ENCODE measurements at regions not wholly inside any gene's neighbourhood (a gene's known extent, or its start where the extent isn't known, plus 50 kb on each side); places are given as distances from the start of the nearest gene placed in this dataset.

DNA sequence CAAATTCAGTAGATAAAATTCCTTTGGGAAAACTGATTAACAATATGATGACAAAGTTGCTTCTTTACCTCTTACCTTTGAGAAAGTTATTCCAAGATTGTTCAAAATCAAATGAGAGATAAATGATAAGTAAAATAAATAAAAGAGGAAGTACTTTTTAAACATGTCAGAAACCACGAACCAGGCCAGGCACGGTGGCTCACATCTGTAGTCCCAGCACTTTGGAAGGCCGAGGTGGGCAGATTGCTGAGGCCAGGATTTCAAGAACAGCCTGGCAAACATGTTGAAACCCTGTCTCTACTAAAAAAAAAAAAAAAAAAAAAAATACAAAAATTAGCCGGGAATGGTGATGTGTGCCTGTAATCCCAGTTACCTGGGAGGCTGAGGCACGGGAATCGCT, 296.6 kb downstream of the HGF start:
- no peak overlapping the region for H3K27ac ChIP-seq (ENCODE audit: low read depth, low read length)
- intact Hi-C loops (cut with micrococcal nuclease) = no loop called here
- Mint-ChIP-seq H3K4me3 (no peak overlapping the region), H3K4me1 (peaks cover 0 to 1% (median 0%) of the 10 kb centered on the region in 7 donors), H3K27me3 (no peaks in the 10 kb centered on the region), H3K9me3 (peaks cover 0 to 6% (median 0%) of the 10 kb centered on the region in 11 donors), H3K27ac (no peak overlapping the region), H3K36me3 (no peaks in the 10 kb centered on the region)
- no peak for ATAC-seq
- H3K4me1 ChIP-seq (ENCODE audit: control insufficient read depth in 2 of 2, insufficient read depth in 2 of 2, low read length in 2 of 2) = no peaks in the 10 kb centered on the region
- ChIA-PET CTCF (no interaction called here), POLR2A (no interaction called here)
- H3K4me3 ChIP-seq (ENCODE audit: low read length) = no peak overlapping the region
- H3K27me3 ChIP-seq (ENCODE audit: control insufficient read depth in 2 of 2, insufficient read depth in 2 of 2, low read length in 2 of 2) = no peaks in the 10 kb centered on the region
- H3K36me3 ChIP-seq (ENCODE audit: control insufficient read depth in 2 of 3, insufficient read depth in 3 of 3, low read length in 3 of 3) = no peaks in the 10 kb centered on the region
- no peaks in the 10 kb centered on the region for H3K9me3 ChIP-seq (ENCODE audit: control insufficient read depth in 2 of 3, low read length in 3 of 3)
- no peak for DNase-seq

DNA sequence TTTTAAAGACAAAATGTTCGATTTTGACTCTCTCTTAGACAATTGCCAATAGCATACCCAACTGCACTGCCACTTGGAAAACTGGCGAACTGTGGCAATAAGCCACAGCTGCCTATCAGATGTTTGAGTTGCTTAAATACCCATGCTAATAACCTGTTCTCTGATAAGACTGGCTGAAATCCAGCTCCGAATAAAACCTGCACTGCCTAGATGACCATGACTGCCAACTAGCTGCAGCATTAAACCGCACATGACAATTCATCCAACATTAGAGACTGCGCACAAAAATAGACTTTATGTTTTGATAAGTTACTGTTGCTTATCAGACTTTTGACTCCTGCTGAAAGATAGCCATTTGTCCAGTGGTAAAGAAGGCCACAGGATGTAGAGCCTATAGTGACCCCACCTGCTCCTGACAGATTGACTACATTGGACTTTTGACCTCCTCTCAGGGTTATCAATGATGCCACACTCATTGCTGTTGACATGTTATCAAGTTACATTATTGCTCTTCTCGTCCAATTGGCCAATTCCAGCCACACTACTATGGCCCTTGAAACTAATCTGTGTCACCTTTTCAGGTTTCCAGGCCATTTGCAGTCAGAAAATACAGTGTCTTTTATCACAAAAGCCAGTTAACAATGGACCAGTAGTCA, 299.0 kb downstream of the HGF start:
- Histone ChIP-seq H3K27ac (ENCODE audit: low read depth, low read length) (no peak overlapping the region), H3K4me1 (ENCODE audit: control insufficient read depth in 2 of 2, insufficient read depth in 2 of 2, low read length in 2 of 2) (no peaks in the 10 kb centered on the region), H3K27me3 (ENCODE audit: control insufficient read depth in 2 of 2, insufficient read depth in 2 of 2, low read length in 2 of 2) (no peaks in the 10 kb centered on the region), H3K36me3 (ENCODE audit: control insufficient read depth in 2 of 3, insufficient read depth in 3 of 3, low read length in 3 of 3) (no peaks in the 10 kb centered on the region), H3K9me3 (ENCODE audit: control insufficient read depth in 2 of 3, low read length in 3 of 3) (no peaks in the 10 kb centered on the region), H3K4me3 (ENCODE audit: low read length) (no peak overlapping the region)
- ATAC-seq = no peak
- Mint-ChIP-seq H3K27ac (no peak overlapping the region), H3K4me1 (peaks cover 0 to 1% (median 0%) of the 10 kb centered on the region in 7 donors), H3K9me3 (peaks cover 0 to 6% (median 0%) of the 10 kb centered on the region in 11 donors), H3K4me3 (no peak overlapping the region), H3K27me3 (no peaks in the 10 kb centered on the region), H3K36me3 (no peaks in the 10 kb centered on the region)
- intact Hi-C loops (cut with micrococcal nuclease) = loop anchor here in 1 of 2 donors (2.0 kb wide), 1 partner anchor 772 kb away; no protein-coding TSS in a partner anchor
- ChIA-PET CTCF (no interaction called here), POLR2A (no interaction called here)
- no peak for DNase-seq

DNA sequence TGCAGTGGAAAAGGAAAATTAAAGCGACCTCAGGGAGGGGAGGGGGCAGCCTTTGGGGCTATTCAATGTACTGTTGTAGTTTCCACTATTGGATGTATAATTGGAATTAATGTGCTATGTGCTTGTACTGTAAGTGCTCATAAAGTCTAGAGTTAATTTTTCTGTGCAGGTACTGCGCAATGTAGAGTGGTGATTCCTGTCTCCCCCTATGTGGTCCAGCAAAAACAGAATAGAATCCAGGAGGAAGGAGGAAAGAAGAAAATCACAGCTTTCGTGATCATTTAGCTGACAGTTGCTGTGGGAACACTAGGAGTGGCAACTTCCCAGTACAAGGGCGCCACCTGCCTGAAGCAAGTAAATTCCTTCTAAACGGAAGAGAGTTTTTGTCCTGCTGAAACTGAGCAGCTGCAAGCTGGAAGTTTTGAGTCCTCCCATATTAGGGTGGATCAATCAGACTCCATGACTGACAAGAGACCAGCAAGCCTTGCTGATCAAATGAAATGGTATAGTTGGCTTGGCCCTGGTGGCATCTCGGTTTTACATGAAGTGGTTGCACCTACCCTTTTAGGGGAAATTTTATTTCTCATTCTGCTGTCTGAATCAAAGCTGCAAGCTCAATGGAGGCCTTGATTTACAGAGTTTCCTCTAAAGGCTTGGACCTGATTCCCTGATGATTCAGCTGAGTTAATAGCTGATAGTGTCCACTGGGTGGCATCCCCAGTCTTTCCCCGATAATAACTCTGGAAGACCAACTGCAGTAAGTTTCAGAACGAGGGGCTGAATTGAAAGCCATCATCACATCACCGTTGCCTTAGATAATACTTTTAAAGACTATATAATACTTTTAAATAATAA, 299.8 kb downstream of the HGF start:
- intact Hi-C loops (cut with micrococcal nuclease) = loop anchor here in 1 of 2 donors (2.0 kb wide), 1 partner anchor 771 kb away; no protein-coding TSS in a partner anchor
- Mint-ChIP-seq H3K4me1 (peaks cover 0 to 1% (median 0%) of the 10 kb centered on the region in 7 donors), H3K36me3 (no peaks in the 10 kb centered on the region), H3K4me3 (no peak overlapping the region), H3K27me3 (no peaks in the 10 kb centered on the region), H3K9me3 (peaks cover 0 to 6% (median 0%) of the 10 kb centered on the region in 11 donors), H3K27ac (no peak overlapping the region)
- Histone ChIP-seq H3K9me3 (ENCODE audit: control insufficient read depth in 2 of 3, low read length in 3 of 3) (no peaks in the 10 kb centered on the region), H3K36me3 (ENCODE audit: control insufficient read depth in 2 of 3, insufficient read depth in 3 of 3, low read length in 3 of 3) (no peaks in the 10 kb centered on the region), H3K27ac (ENCODE audit: low read depth, low read length) (no peak overlapping the region), H3K4me3 (ENCODE audit: low read length) (no peak overlapping the region), H3K27me3 (ENCODE audit: control insufficient read depth in 2 of 2, insufficient read depth in 2 of 2, low read length in 2 of 2) (no peaks in the 10 kb centered on the region), H3K4me1 (ENCODE audit: control insufficient read depth in 2 of 2, insufficient read depth in 2 of 2, low read length in 2 of 2) (no peaks in the 10 kb centered on the region)
- peak; percentile 46 for ATAC-seq
- DNase-seq = peak in 1 of 9 donors; percentile 7
- ChIA-PET CTCF (no interaction called here), POLR2A (no interaction called here)

GRCh38 chr7:81469153-81469868, 300.5 kb downstream of the HGF start:
- POLR2A ChIA-PET = no interaction called here
- Histone ChIP-seq H3K9me3 (ENCODE audit: control insufficient read depth in 2 of 3, low read length in 3 of 3) (no peaks in the 10 kb centered on the region), H3K36me3 (ENCODE audit: control insufficient read depth in 2 of 3, insufficient read depth in 3 of 3, low read length in 3 of 3) (no peaks in the 10 kb centered on the region), H3K27me3 (ENCODE audit: control insufficient read depth in 2 of 2, insufficient read depth in 2 of 2, low read length in 2 of 2) (no peaks in the 10 kb centered on the region), H3K4me3 (ENCODE audit: low read length) (no peak overlapping the region), H3K27ac (ENCODE audit: low read depth, low read length) (no peak overlapping the region), H3K4me1 (ENCODE audit: control insufficient read depth in 2 of 2, insufficient read depth in 2 of 2, low read length in 2 of 2) (no peaks in the 10 kb centered on the region)
- no peaks in the 10 kb centered on the region for H3K36me3 Mint-ChIP-seq
- no peak overlapping the region for H3K4me3 Mint-ChIP-seq
- CTCF ChIA-PET = no interaction called here
- no peak overlapping the region for H3K27ac Mint-ChIP-seq
- intact Hi-C loops (cut with micrococcal nuclease) = no loop called here
- peaks cover 0 to 1% (median 0%) of the 10 kb centered on the region in 7 donors for H3K4me1 Mint-ChIP-seq
- peaks cover 0 to 3% (median 0%) of the 10 kb centered on the region in 11 donors for H3K9me3 Mint-ChIP-seq
- no peak for ATAC-seq
- H3K27me3 Mint-ChIP-seq = no peaks in the 10 kb centered on the region
- no peak for DNase-seq

GRCh38 chr7:81468526-81468925, 301.3 kb downstream of the HGF start:
- Histone ChIP-seq H3K9me3 (ENCODE audit: control insufficient read depth in 2 of 3, low read length in 3 of 3) (no peaks in the 10 kb centered on the region), H3K36me3 (ENCODE audit: control insufficient read depth in 2 of 3, insufficient read depth in 3 of 3, low read length in 3 of 3) (no peaks in the 10 kb centered on the region), H3K4me3 (ENCODE audit: low read length) (no peak overlapping the region), H3K27me3 (ENCODE audit: control insufficient read depth in 2 of 2, insufficient read depth in 2 of 2, low read length in 2 of 2) (no peaks in the 10 kb centered on the region), H3K4me1 (ENCODE audit: control insufficient read depth in 2 of 2, insufficient read depth in 2 of 2, low read length in 2 of 2) (no peaks in the 10 kb centered on the region), H3K27ac (ENCODE audit: low read depth, low read length) (no peak overlapping the region)
- CTCF ChIA-PET = no interaction called here
- DNase-seq = no peak
- Mint-ChIP-seq H3K4me3 (no peak overlapping the region), H3K4me1 (no peaks in the 10 kb centered on the region), H3K27me3 (no peaks in the 10 kb centered on the region), H3K9me3 (peaks cover 0 to 2% (median 0%) of the 10 kb centered on the region in 11 donors), H3K27ac (no peak overlapping the region), H3K36me3 (no peaks in the 10 kb centered on the region)
- intact Hi-C loops (cut with micrococcal nuclease) = no loop called here
- POLR2A ChIA-PET = no interaction called here
- ATAC-seq = no peak

DNA sequence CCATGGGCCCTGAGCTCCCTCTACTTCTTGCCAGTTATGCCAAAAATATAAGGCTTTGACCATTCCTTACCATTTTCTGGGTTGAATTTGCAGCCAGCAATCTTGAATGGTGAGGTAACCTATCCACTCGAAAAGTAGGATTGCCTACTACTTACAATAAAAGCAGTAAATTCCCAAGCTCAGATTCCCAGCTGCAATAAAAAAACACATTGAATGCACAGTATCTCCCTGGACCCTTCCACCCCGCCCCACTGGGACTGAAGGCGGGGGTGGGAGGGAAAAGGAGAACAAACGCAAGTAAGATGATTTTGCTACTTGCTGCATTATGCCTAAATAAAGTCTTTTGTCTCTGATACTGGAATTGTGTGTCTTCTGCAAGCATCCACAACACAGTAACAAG, 301.9 kb downstream of the HGF start:
- H3K27ac ChIP-seq (ENCODE audit: low read depth, low read length) = no peak overlapping the region
- H3K36me3 ChIP-seq (ENCODE audit: control insufficient read depth in 2 of 3, insufficient read depth in 3 of 3, low read length in 3 of 3) = no peaks in the 10 kb centered on the region
- Mint-ChIP-seq H3K27ac (no peak overlapping the region), H3K4me3 (no peak overlapping the region), H3K36me3 (no peaks in the 10 kb centered on the region), H3K4me1 (no peaks in the 10 kb centered on the region), H3K27me3 (no peaks in the 10 kb centered on the region), H3K9me3 (peaks cover 0 to 2% (median 0%) of the 10 kb centered on the region in 11 donors)
- DNase-seq (no peak), ATAC-seq (no peak)
- ChIA-PET CTCF (no interaction called here), POLR2A (no interaction called here)
- no peaks in the 10 kb centered on the region for H3K4me1 ChIP-seq (ENCODE audit: control insufficient read depth in 2 of 2, insufficient read depth in 2 of 2, low read length in 2 of 2)
- no peaks in the 10 kb centered on the region for H3K27me3 ChIP-seq (ENCODE audit: control insufficient read depth in 2 of 2, insufficient read depth in 2 of 2, low read length in 2 of 2)
- intact Hi-C loops (cut with micrococcal nuclease) = no loop called here
- H3K4me3 ChIP-seq (ENCODE audit: low read length) = no peak overlapping the region
- no peaks in the 10 kb centered on the region for H3K9me3 ChIP-seq (ENCODE audit: control insufficient read depth in 2 of 3, low read length in 3 of 3)

Measured in naive thymus-derived CD4-positive, alpha-beta T cell (primary cell).